Amniotic stem cell (primary cell): ENCODE measurements at regions not wholly inside any gene's neighbourhood (a gene's known extent, or its start where the extent isn't known, plus 50 kb on each side); places are given as distances from the start of the nearest gene placed in this dataset.

Experiments used
- DNase-seq: peaks from one replicate; lab custom pipeline; 2025; lab: John Stamatoyannopoulos, UW

- DNase-seq, result no peak
Measured at GRCh38 chr11:69545976-69546617, 64.6 kb downstream of the LINC01488 start.

- no peak for DNase-seq
Measured at GRCh38 chr11:69546735-69547370, 65.4 kb downstream of the LINC01488 start.

GRCh38 chr11:69550846-69551245 is 69.4 kb downstream of the LINC01488 start:
- DNase-seq, result no peak

- DNase-seq, result no peak
Measured at GRCh38 chr11:69551963-69552362, 70.5 kb downstream of the LINC01488 start.

- no peak for DNase-seq
Measured at GRCh38 chr11:69552951-69553350, 71.5 kb downstream of the LINC01488 start.

GRCh38 chr11:69553416-69554357 is 72.2 kb downstream of the LINC01488 start:
- DNase-seq, result no peak

GRCh38 chr11:69554849-69555248 is 73.4 kb downstream of the LINC01488 start:
- no peak for DNase-seq

GRCh38 chr11:69557266-69557665 is 75.8 kb downstream of the LINC01488 start:
- no peak for DNase-seq

GRCh38 chr11:69558519-69558941 is 77.1 kb downstream of the LINC01488 start:
- no peak for DNase-seq

GRCh38 chr11:69559181-69559580 is 77.7 kb downstream of the LINC01488 start:
- DNase-seq, result no peak

GRCh38 chr11:69560141-69560790 is 78.8 kb downstream of the LINC01488 start:
- DNase-seq, result no peak

- no peak for DNase-seq
Measured at GRCh38 chr11:69562302-69562701, 78.7 kb upstream of the CCND1 start.

- no peak for DNase-seq
Measured at GRCh38 chr11:69562816-69563215, 78.1 kb upstream of the CCND1 start.

- no peak for DNase-seq
Measured at GRCh38 chr11:69563306-69563705, 77.7 kb upstream of the CCND1 start.

- no peak for DNase-seq
Measured at GRCh38 chr11:69563946-69564775, 76.8 kb upstream of the CCND1 start.

GRCh38 chr11:69566001-69566400 is 75.0 kb upstream of the CCND1 start:
- no peak for DNase-seq

- DNase-seq, result no peak
Measured at GRCh38 chr11:69567951-69568808, 72.8 kb upstream of the CCND1 start.

GRCh38 chr11:69568809-69569097 is 72.2 kb upstream of the CCND1 start:
- DNase-seq, result no peak

- DNase-seq, result no peak
Measured at GRCh38 chr11:69569306-69570200, 71.4 kb upstream of the CCND1 start.
